ENCODE measurements at regions not wholly inside any gene's neighbourhood (a gene's known extent, or its start where the extent isn't known, plus 50 kb on each side); places are given as distances from the start of the nearest gene placed in this dataset.
"Not testable (repeated sequence)": the region's sequence is repeated elsewhere in the genome, so short reads cannot be mapped to it uniquely, and the experiment has no call there.

GRCh38 chr9:119924736-119925135 is 555.5 kb upstream of the BRINP1 start:
- no peak for DNase-seq (ENCODE audit: low read depth)

GRCh38 chr9:119917175-119917574 is 547.9 kb upstream of the BRINP1 start:
- no peak for DNase-seq (ENCODE audit: low read depth)

DNA sequence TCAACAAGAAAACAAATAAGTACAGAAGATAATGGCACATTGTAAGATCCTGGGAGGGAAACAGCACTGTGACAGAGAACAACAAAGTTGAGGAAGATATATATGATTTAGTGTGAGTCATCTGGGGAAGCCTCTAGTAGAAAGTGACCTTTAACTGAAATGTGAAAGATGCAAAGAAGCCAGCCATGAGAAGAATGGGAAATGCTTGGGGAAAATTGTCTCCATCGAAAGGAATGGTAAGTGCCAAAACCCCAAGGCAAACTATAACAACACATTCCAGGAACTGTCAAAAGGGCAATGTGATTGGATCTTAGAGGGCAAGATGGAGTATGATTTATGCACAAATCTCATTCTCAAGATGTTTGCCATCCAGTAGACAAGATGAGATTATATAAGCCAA is 537.8 kb upstream of the BRINP1 start:
- DNase-seq (ENCODE audit: low read depth) = no peak

DNA sequence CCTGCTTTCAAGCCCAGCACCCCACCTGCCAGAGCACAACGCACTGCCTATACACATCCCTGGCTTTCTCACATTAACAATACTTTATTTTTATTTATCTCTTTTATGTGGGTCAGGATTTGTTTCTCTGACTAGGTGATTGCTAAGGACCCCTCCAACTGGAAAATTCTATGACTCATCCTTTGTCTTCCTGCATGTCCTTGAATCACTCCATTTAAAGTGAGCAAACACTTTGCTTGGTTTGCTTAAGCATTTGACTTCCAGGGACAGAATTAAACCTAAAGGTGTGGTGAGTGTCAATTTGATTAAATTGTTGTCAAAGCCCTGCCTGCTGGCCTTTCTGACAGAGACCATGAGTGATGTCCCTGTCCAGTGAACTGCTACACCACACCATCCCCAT is 536.5 kb upstream of the BRINP1 start:
- no peak for DNase-seq (ENCODE audit: low read depth)

DNA sequence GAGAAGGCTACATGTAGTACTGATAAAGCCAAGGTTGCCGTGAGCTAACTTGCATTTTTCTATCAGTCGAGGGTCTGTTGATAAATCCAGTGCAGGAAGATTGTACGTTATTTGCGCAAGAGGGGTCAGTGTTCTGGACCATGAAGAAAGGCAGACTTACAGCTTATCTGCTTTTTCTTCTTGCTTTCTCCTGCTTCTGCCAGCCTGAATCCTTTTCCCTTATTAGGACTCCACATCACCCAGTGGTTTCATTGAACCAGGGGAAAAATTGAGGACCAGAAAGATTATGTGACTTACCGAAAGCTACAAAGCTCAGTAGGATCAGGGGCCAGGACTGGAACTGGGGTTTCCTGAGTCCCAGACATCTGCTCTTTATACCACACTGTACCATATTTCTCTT is 534.6 kb upstream of the BRINP1 start:
- DNase-seq (ENCODE audit: low read depth) = no peak

DNA sequence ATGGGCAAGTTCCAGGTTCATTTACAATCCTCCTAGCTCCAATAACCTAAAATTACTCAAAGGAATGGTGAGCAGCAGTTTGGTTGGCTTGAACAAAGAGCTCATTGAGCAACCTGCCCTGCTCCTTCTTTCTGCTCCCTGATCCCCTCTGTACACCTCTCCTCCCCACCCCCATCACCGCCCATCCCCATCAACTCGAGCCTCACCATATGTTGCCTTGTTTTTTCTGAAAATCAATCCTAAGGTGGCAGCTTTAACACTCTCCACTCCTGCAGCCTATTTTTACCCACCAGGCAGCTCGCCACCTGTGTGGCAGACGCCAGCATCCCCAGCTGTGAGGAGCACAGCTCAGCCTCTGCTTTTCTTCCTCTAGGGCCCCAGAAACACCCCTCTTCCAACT is 533.4 kb upstream of the BRINP1 start:
- DNase-seq (ENCODE audit: low read depth) = no peak

GRCh38 chr9:119898316-119898715 is 529.1 kb upstream of the BRINP1 start:
- DNase-seq (ENCODE audit: low read depth) = no peak

DNA sequence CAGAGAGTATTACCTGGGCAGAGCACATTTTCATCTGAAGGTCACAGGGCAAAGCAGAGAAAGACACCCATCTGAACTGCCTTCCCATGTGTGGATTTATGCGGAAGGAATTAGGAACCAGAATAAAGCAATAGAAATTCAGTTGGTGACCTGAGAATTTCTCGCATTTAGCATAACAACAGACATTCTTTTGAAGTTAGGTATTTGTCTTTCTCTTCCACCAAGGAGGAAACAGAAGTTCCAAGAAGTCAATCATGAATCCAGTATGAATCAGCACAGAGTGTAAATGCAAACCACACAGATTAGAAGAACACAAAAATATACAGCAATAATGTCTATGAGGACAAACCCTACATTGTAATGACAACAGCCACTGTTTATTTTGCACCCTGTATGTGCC is 515.2 kb upstream of the BRINP1 start:
- DNase-seq (ENCODE audit: low read depth) = no peak

DNA sequence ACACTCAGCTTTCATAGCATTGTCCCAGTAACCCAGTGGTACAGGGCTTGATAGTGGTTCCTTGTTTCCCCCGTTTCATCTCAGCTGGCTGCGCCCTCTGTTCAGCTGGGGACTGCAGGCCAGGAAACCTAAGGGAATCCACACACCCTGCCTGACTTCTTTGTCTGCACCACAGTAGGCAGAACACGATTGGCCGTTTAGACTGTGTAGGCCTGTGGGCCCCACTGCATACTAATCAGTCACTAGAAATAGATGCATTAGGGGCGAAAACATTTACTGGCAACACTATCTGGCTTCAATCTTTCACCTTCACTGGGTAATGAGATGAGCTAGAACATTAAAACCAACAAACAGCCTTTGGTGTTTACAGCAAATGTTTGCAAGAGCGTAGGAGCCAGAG is 512.7 kb upstream of the BRINP1 start:
- no peak for DNase-seq (ENCODE audit: low read depth)

GRCh38 chr9:119880361-119880760 is 511.1 kb upstream of the BRINP1 start:
- no peak for DNase-seq (ENCODE audit: low read depth)

GRCh38 chr9:119877306-119877705 is 508.1 kb upstream of the BRINP1 start:
- no peak for DNase-seq (ENCODE audit: low read depth)

GRCh38 chr9:119873877-119874276 is 504.6 kb upstream of the BRINP1 start:
- DNase-seq (ENCODE audit: low read depth) = no peak

DNA sequence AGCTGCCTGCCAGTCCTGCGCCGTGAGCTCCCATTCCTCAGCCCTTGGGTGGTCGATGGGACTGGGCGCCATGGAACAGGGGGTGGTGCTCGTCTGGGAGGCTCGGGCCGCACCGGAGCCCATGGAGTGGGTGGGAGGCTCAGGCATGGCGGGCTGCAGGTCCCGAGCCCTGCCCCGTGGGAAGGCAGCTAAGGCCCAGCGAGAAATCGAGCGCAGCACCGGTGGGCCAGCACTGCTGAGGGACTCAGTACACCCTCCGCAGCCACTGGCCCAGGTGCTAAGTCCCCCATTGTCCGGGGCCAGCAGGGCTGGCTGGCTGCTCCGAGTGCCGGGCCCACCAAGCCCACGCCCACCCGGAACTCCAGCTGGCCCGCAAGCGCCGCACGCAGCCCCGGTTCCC is 501.0 kb upstream of the BRINP1 start:
- DNase-seq (ENCODE audit: low read depth) = not testable (repeated sequence)

DNA sequence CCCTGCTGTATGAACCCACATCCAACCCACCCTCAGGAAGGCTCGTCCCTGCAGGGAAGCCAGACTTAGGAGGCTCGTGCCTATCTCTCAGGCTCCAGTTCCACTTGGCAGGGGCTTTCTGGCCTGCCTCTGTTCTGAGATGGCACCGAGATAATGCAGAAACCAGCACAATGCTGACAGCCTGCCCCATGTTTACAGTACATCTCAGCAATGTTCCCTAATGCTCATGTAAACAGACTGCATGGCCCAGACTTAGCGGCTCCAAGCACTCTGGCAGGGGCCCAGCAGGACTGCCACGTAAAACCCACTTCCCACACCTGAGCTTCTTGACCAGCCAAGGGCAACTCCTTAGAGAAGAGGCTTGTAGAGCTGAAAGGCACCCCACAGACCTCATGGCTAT is 499.5 kb upstream of the BRINP1 start:
- DNase-seq (ENCODE audit: low read depth) = no peak

- no peak for DNase-seq (ENCODE audit: low read depth)
These were observed 492.6 kb upstream of the BRINP1 start for GRCh38 chr9:119861842-119862241.

- no peak for DNase-seq (ENCODE audit: low read depth)
These were observed 489.9 kb upstream of the BRINP1 start for GRCh38 chr9:119859128-119859527.

DNA sequence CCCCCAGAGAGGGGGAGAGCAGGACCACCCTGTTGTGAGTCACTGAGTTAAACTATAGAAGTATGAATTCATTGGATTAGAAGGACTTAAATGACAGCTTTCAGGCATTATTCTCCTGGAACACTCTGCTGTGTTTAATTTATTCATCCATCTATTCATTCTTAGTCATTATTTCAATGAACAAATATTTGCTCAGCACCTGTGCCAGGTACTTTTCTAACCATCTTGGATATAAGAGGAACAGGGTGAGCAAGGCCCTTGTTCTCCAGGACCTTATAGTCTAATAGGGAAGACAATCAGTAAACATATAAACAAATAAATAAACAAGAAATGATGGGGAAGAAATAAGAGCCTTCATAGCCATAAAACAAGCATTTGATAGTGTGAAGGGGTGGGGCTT is 483.9 kb upstream of the BRINP1 start:
- DNase-seq (ENCODE audit: low read depth) = no peak

DNA sequence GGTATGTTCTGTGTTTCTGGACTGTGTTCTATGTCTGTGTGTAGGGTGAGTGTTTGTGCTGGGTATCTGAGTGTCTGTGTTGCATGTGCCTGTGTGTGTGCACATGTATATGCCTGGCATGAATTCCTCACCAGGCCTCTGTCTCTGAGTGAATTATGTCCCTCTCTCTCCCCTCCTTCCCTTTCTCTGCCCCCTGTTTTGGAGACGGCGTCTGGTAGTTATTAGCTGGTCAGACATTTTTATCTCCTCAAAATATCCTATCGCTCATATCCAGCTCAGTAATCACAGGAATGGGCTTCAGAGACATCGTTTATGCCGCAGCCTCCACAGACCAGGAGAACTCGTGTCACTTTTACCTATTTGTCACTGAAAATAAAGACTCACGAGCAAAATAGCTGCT is 483.2 kb upstream of the BRINP1 start:
- DNase-seq (ENCODE audit: low read depth) = no peak

GRCh38 chr9:119844431-119844830 is 475.2 kb upstream of the BRINP1 start:
- DNase-seq (ENCODE audit: low read depth) = no peak

GRCh38 chr9:119841016-119841415 is 471.8 kb upstream of the BRINP1 start:
- DNase-seq (ENCODE audit: low read depth) = no peak

DNA sequence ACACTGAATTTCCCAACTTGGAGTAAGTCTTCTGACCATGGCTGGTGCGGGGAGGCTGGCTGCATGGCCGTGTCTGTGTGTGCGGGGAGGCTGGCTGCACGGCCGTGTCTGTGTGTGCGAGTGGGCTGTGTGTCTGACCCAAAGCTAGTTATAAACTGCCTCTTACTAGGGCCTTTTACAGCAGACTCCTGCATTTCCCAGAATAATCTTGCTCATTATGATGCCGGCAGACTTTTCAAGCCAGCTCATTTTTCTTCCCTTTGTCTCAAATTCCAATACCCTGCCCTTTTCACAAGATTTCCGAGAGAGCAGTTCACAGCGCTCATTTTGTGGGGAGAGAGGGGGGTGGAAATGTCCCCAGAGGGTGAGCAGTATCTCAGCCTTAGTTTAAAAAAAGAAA is 470.7 kb upstream of the BRINP1 start:
- DNase-seq (ENCODE audit: low read depth) = no peak

DNA sequence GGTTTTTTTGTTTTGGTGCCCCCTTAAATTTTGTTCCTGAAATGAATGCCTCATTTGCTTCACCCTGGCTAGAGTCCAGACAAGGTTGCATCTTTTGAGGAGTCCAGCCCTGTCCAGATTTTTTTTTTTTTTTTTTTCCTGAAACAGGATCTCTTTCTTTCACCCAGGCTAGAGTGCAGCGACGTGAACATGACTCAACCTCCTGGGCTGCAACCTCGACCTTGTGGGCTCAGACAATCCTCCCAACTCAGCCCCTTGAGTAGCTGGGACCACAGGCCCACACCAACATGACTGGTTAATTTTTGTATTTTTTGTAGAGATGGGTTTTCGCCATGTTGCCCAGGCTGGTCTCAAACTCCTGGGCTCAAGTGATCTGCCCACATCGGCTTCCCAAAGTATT is 469.0 kb upstream of the BRINP1 start:
- DNase-seq (ENCODE audit: low read depth) = no peak

GRCh38 chr9:119836036-119836435 is 466.8 kb upstream of the BRINP1 start:
- DNase-seq (ENCODE audit: low read depth) = no peak

DNA sequence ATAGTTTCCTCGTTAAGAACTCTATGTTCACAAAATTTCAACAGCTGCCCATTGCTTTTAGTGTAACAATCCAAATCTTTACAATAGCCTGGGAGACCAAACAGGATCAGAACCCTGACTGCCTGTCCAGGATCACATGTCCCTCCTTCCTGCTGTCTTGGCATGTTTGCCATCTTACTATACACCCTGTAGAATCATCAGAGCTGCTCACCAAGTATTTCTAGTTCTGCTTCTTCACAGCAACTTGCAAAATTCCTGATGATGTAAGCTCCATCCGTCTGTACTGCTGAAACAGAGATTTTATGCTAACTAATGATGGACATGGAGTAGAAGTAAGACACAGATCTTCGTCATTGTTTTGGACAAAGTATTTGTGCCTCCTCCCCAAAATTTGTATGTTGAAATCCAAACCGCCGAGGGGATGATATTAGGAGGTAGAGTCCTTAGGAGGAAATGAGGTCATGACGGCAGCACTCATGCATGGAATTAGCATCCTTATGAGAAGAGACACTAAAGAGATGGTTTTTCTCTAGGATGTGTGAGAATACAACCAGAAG is 464.9 kb upstream of the BRINP1 start:
- no peak for DNase-seq (ENCODE audit: low read depth)

DNA sequence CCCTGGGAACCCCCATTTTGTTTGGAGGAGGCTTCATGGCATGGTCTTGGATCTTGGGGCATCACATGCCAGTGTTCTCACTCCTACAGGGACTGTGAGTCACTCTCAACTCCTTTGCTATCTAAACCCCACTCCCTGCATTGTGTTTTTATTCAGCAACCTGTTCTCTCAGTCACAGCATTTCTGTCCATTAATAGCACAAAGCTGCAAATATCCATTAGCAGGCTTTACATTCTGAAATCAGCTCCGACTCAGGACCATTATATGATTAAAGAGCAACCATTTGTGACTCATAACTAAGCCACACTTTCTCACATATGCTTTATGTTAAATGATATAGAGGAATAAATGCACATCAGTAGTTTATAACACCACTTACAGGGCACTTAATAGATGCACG is 462.1 kb upstream of the BRINP1 start:
- no peak for DNase-seq (ENCODE audit: low read depth)

Data from RPMI7951 (cell line).